IMR-90 (cell line): ENCODE measurements at regions not wholly inside any gene's neighbourhood (a gene's known extent, or its start where the extent isn't known, plus 50 kb on each side); places are given as distances from the start of the nearest gene placed in this dataset.

ENCODE experiments used
- ATAC-seq: fragments of 200-7000 bp; cut with Tn5 transposase; 2 replicates; pipeline ENCODE4 v1.9.1; 2020; ENCODE audit warnings: low read depth, mild to moderate bottlenecking, moderate library complexity
- BruUV-seq: library from RNA; stranded (reverse); fragments of 400-500 nt; replicated peaks from 2 replicates; lab custom pipeline; 2021; lab: Mats Ljungman, UMichigan
- CTCF ChIA-PET: fragments of 300-600 bp; formaldehyde crosslinking; extraction: SDS; loops from one replicate; lab custom pipeline; 2021; ENCODE audit warnings: antibody characterized with exemption; lab: Yijun Ruan, JAX
- POLR2A ChIA-PET: fragments of 300-600 bp; sonication (Branson Sonifier 250); formaldehyde crosslinking; loops from one replicate; lab custom pipeline; 2022; ENCODE audit warnings: antibody characterized with exemption; ENCODE audit not compliant: unreplicated experiment; lab: Charles Lee
- DNase-seq: peaks from one replicate; pipeline ENCODE4 v3.0.0; 2013
- H2AFZ ChIP-seq: replicated peaks from 2 replicates; pipeline ENCODE3; 2013; ENCODE audit warnings: low read length, mild to moderate bottlenecking; ENCODE audit not compliant: poor library complexity
- H2AK5ac ChIP-seq: 2 replicates; pipeline ENCODE4 v1.6.1; 2013; ENCODE audit warnings: low read depth, low read length, inconsistent platforms
- H2AK9ac ChIP-seq: replicated peaks from 2 replicates; pipeline ENCODE3; 2013; ENCODE audit warnings: mild to moderate bottlenecking, low read depth, low read length, moderate library complexity; ENCODE audit not compliant: poor library complexity
- H2BK120ac ChIP-seq: 2 replicates; pipeline ENCODE4 v1.6.1; 2013; ENCODE audit warnings: low read depth, low read length, inconsistent platforms
- H2BK15ac ChIP-seq: 3 replicates; pipeline ENCODE4 v1.6.1; 2013; ENCODE audit warnings: low read depth, low read length, inconsistent platforms
- H2BK20ac ChIP-seq: 2 replicates; pipeline ENCODE4 v1.6.1; 2013; ENCODE audit warnings: low read depth, mild to moderate bottlenecking, inconsistent platforms, low read length, moderate library complexity
- H2BK5ac ChIP-seq: 2 replicates; pipeline ENCODE4 v1.6.1; 2013; ENCODE audit warnings: mild to moderate bottlenecking, low read depth, low read length, inconsistent platforms; ENCODE audit not compliant: poor library complexity, severe bottlenecking
- H3K14ac ChIP-seq: replicated peaks from 2 replicates; pipeline ENCODE4 v1.6.1; 2013; ENCODE audit warnings: low read depth, low read length, inconsistent platforms
- H3K18ac ChIP-seq: 2 replicates; pipeline ENCODE4 v1.6.1; 2013; ENCODE audit warnings: low read depth, low read length, control low read depth
- H3K23ac ChIP-seq: 2 replicates; pipeline ENCODE4 v1.6.1; 2013; ENCODE audit warnings: low read depth, low read length, inconsistent platforms
- H3K27ac ChIP-seq: 2 replicates; pipeline ENCODE4 v1.5.1; 2013; ENCODE audit warnings: mild to moderate bottlenecking, control low read depth, low read length; ENCODE audit not compliant: insufficient read depth
- H3K27me3 ChIP-seq: 2 replicates; pipeline ENCODE4 v1.6.1; 2013; ENCODE audit warnings: low read length; ENCODE audit not compliant: control insufficient read depth, insufficient read depth
- H3K36me3 ChIP-seq: 2 replicates; pipeline ENCODE4 v1.6.1; 2013; ENCODE audit warnings: low read length, mixed read lengths; ENCODE audit not compliant: control insufficient read depth, insufficient read depth
- H3K4ac ChIP-seq: 2 replicates; pipeline ENCODE4 v1.6.1; 2013; ENCODE audit warnings: low read depth, low read length, inconsistent platforms
- H3K4me1 ChIP-seq: 2 replicates; pipeline ENCODE4 v1.6.1; 2013; ENCODE audit warnings: low read length, mixed read lengths; ENCODE audit not compliant: control insufficient read depth, insufficient read depth
- H3K4me2 ChIP-seq: 2 replicates; pipeline ENCODE4 v1.6.1; 2013; ENCODE audit warnings: low read depth, mild to moderate bottlenecking, control low read depth, low read length, moderate library complexity
- H3K4me3 ChIP-seq: 2 replicates; pipeline ENCODE4 v1.5.1; 2013; ENCODE audit warnings: low read depth, mild to moderate bottlenecking, control low read depth, low read length, moderate library complexity; ENCODE audit not compliant: insufficient read depth
- H3K56ac ChIP-seq: 2 replicates; pipeline ENCODE4 v1.6.1; 2013; ENCODE audit warnings: low read length, inconsistent platforms; ENCODE audit not compliant: insufficient read depth; ENCODE audit errors: extremely low read depth
- H3K79me1 ChIP-seq, 2 experiments: 2 replicates each; pipeline ENCODE4 v1.6.1; 2013; ENCODE audit warnings: low read length in 2 of 2, inconsistent platforms in 1 of 2, low read depth in 1 of 2
- H3K9ac ChIP-seq: 2 replicates; pipeline ENCODE4 v1.6.1; 2013; ENCODE audit warnings: low read depth, low read length, control low read depth
- H3K9me1 ChIP-seq: 2 replicates; pipeline ENCODE4 v1.6.1; 2013; ENCODE audit warnings: low read length, inconsistent platforms; ENCODE audit not compliant: insufficient read depth
- H3K9me3 ChIP-seq: 2 replicates; pipeline ENCODE4 v1.6.1; 2013; ENCODE audit warnings: low read length; ENCODE audit not compliant: control insufficient read depth, insufficient read depth
- H4K20me1 ChIP-seq: 2 replicates; pipeline ENCODE4 v1.6.1; 2013; ENCODE audit warnings: low read length, inconsistent platforms; ENCODE audit not compliant: insufficient read depth
- H4K5ac ChIP-seq: 2 replicates; pipeline ENCODE4 v1.6.1; 2013; ENCODE audit warnings: mild to moderate bottlenecking, low read depth, low read length, control low read depth
- H4K8ac ChIP-seq, 2 experiments: 2 replicates each; pipeline ENCODE4 v1.6.1; 2013; ENCODE audit warnings: low read depth in 2 of 2, low read length in 2 of 2, control low read depth in 1 of 2, inconsistent platforms in 1 of 2
- H4K91ac ChIP-seq: 2 replicates; pipeline ENCODE4 v1.6.1; 2013; ENCODE audit warnings: low read depth, low read length, inconsistent platforms; ENCODE audit not compliant: insufficient read depth
- CEBPB ChIP-seq: IDR thresholded peaks from 2 replicates; pipeline ENCODE4 v1.6.1; 2012; ENCODE audit warnings: low read depth, low read length, improper control_type of control experiment
- CHD1 ChIP-seq: IDR thresholded peaks from 2 replicates; pipeline ENCODE4 v1.6.1; 2012; ENCODE audit warnings: low read depth, low read length, improper control_type of control experiment
- MAFK ChIP-seq: IDR thresholded peaks from 2 replicates; pipeline ENCODE4 v1.6.1; 2012; ENCODE audit warnings: low read depth, low read length, improper control_type of control experiment
- RAD21 ChIP-seq: IDR thresholded peaks from 2 replicates; pipeline ENCODE4 v1.6.1; 2012; ENCODE audit warnings: low read length, improper control_type of control experiment
- RCOR1 ChIP-seq: IDR thresholded peaks from 2 replicates; pipeline ENCODE4 v1.6.1; 2012; ENCODE audit warnings: mild to moderate bottlenecking, low read length, improper control_type of control experiment; ENCODE audit not compliant: insufficient replicate concordance
- RFX5 ChIP-seq: IDR thresholded peaks from 2 replicates; pipeline ENCODE4 v1.8.0; 2012; ENCODE audit warnings: low read depth, mild to moderate bottlenecking, low read length, moderate library complexity
- WGBS, 2 experiments: methylation state at CpG; one replicate each; pipeline versions ENCODE4 v1.1.5 to v1.1.7; 2013; ENCODE audit warnings: missing lambda C conversion rate in 2 of 2; ENCODE audit not compliant: insufficient read length in 1 of 2; ENCODE audit errors: extremely low coverage in 2 of 2; 5-methylcytosine and 5-hydroxymethylcytosine counted together
- dilution Hi-C: fragments of 300-500 bp; cut with HindIII; formaldehyde crosslinking; loops from one replicate; pipeline ENCODE4 v1.14.3; 2018; ENCODE audit warnings: low sequenced_read_pairs; ENCODE audit not compliant: unreplicated experiment
- in situ Hi-C: fragments of 300-500 bp; cut with MboI; formaldehyde crosslinking; loops from 3 replicates; pipeline ENCODE4 v1.14.3; 2019; ENCODE audit warnings: low sequenced_read_pairs, inconsistent platforms, mixed read lengths
- intact Hi-C: fragments of 100-400 bp; cut with micrococcal nuclease; formaldehyde crosslinking; loops from 2 replicates; pipeline ENCODE4 v1.10.0; 2022
- TF ChIP-seq, protein P1 (sequence below): conservative IDR thresholded peaks from 2 replicates; pipeline ENCODE4 v1.5.1; 2012; ENCODE audit warnings: mild to moderate bottlenecking, low read depth, low read length, improper control_type of control experiment
- TF ChIP-seq, protein P2 (sequence below): fragments of 150-350 bp; IDR thresholded peaks from 2 replicates; pipeline ENCODE4 v1.6.1; 2017; ENCODE audit warnings: mild to moderate bottlenecking, antibody characterized with exemption, low read length, low read depth

DNA sequence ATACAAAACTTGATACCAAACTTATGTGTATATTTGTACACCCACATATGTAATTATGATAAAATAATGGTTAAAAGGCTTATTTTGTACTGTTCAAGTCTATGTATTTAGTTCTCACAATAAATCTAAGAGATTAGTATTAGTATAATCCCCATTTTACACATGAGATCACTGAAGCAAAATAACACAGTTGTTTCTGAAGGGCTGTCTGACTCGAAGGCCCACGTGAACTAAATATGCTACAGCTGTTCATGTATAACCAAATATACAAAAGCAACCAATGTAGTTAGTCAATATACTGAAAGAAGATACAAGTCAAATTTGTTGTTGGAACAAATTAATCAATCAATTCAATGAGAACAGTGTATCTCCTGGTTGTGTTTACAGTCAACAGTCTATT is 959.2 kb downstream of the EPHA7 start:
- DNase-seq = no peak
- H3K14ac ChIP-seq = no peak overlapping the region
- ChIA-PET CTCF (no interaction called here), POLR2A (no interaction called here)
- no peak overlapping the region for H3K4me2 ChIP-seq
- no peak overlapping the region for H2AFZ ChIP-seq
- H3K9me1 ChIP-seq = no peaks in the 10 kb centered on the region
- no peak overlapping the region for H4K5ac ChIP-seq
- no peak overlapping the region for H3K27ac ChIP-seq
- H2BK15ac ChIP-seq = no peak overlapping the region
- H3K18ac ChIP-seq = no peak overlapping the region
- dilution Hi-C loops (no loop called here), in situ Hi-C loops (no loop called here), intact Hi-C loops (no loop called here)
- no peak for TF ChIP-seq RFX5
- TF ChIP-seq CHD1 = no peak
- TF ChIP-seq RCOR1 = no peak
- TF ChIP-seq, protein P1, sequence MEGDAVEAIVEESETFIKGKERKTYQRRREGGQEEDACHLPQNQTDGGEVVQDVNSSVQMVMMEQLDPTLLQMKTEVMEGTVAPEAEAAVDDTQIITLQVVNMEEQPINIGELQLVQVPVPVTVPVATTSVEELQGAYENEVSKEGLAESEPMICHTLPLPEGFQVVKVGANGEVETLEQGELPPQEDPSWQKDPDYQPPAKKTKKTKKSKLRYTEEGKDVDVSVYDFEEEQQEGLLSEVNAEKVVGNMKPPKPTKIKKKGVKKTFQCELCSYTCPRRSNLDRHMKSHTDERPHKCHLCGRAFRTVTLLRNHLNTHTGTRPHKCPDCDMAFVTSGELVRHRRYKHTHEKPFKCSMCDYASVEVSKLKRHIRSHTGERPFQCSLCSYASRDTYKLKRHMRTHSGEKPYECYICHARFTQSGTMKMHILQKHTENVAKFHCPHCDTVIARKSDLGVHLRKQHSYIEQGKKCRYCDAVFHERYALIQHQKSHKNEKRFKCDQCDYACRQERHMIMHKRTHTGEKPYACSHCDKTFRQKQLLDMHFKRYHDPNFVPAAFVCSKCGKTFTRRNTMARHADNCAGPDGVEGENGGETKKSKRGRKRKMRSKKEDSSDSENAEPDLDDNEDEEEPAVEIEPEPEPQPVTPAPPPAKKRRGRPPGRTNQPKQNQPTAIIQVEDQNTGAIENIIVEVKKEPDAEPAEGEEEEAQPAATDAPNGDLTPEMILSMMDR = no peak
- no peak for TF ChIP-seq MAFK
- TF ChIP-seq RAD21 = no peak
- no peak for TF ChIP-seq CEBPB
- TF ChIP-seq, protein P2, sequence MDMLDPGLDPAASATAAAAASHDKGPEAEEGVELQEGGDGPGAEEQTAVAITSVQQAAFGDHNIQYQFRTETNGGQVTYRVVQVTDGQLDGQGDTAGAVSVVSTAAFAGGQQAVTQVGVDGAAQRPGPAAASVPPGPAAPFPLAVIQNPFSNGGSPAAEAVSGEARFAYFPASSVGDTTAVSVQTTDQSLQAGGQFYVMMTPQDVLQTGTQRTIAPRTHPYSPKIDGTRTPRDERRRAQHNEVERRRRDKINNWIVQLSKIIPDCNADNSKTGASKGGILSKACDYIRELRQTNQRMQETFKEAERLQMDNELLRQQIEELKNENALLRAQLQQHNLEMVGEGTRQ = no peak
- H3K4me1 ChIP-seq = no peaks in the 10 kb centered on the region
- no peaks in the 10 kb centered on the region for H3K36me3 ChIP-seq
- no peak overlapping the region for H3K4me3 ChIP-seq
- H3K9ac ChIP-seq = no peak overlapping the region
- WGBS, 2 experiments = no CpG with 5 or more reads among the region's 2 CpGs
- no peak overlapping the region for H3K56ac ChIP-seq
- H3K4ac ChIP-seq = no peak overlapping the region
- no peaks in the 10 kb centered on the region for H4K20me1 ChIP-seq
- no peak overlapping the region for H2BK20ac ChIP-seq
- H4K91ac ChIP-seq = no peak overlapping the region
- H3K79me1 ChIP-seq = no peaks in the 10 kb centered on the region
- no peak overlapping the region for H2AK9ac ChIP-seq
- ATAC-seq = no peak
- no peak overlapping the region for H4K8ac ChIP-seq
- no peak overlapping the region for H2BK5ac ChIP-seq
- no peak overlapping the region for H3K23ac ChIP-seq
- no TSS peak for BruUV-seq
- no peak overlapping the region for H2AK5ac ChIP-seq
- H2BK120ac ChIP-seq = no peak overlapping the region
- no peaks in the 10 kb centered on the region for H3K27me3 ChIP-seq
- no peaks in the 10 kb centered on the region for H3K9me3 ChIP-seq
